Endodermal cell (in vitro differentiated cells): ENCODE measurements at regions not wholly inside any gene's neighbourhood (a gene's known extent, or its start where the extent isn't known, plus 50 kb on each side); places are given as distances from the start of the nearest gene placed in this dataset.

Source experiments
- DNase-seq: peaks from one replicate; pipeline ENCODE4 v3.0.0-alpha.2; 2017
- H3K27ac ChIP-seq: 2 replicates; pipeline ENCODE4 v1.5.1; 2013; ENCODE audit warnings: mild to moderate bottlenecking, low read depth, low read length, moderate library complexity
- H3K27me3 ChIP-seq: 2 replicates; pipeline ENCODE4 v1.6.1; 2013; ENCODE audit warnings: mild to moderate bottlenecking, low read length, moderate library complexity; ENCODE audit not compliant: insufficient read depth, control insufficient read depth, poor library complexity, severe bottlenecking
- H3K36me3 ChIP-seq: 2 replicates; pipeline ENCODE4 v1.7.0; 2013; ENCODE audit warnings: mild to moderate bottlenecking, low read length, moderate library complexity; ENCODE audit not compliant: control insufficient read depth, insufficient read depth
- H3K4me1 ChIP-seq: one replicate; pipeline ENCODE4 v1.7.0; 2013; ENCODE audit warnings: low read length; ENCODE audit not compliant: control insufficient read depth, insufficient read depth
- H3K4me3 ChIP-seq: 2 replicates; pipeline ENCODE4 v1.5.1; 2013; ENCODE audit warnings: mild to moderate bottlenecking, low read length, moderate library complexity
- H3K9ac ChIP-seq: 2 replicates; pipeline ENCODE4 v1.6.1; 2013; ENCODE audit warnings: mild to moderate bottlenecking, low read length, moderate library complexity; ENCODE audit not compliant: poor library complexity, severe bottlenecking; ENCODE audit errors: extremely low read depth
- H3K9me3 ChIP-seq: 2 replicates; pipeline ENCODE4 v1.6.1; 2013; ENCODE audit warnings: mild to moderate bottlenecking, low read length, moderate library complexity; ENCODE audit not compliant: control insufficient read depth
- H3K27ac Mint-ChIP-seq: 2 replicates; pipeline ENCODE4 v1.8.0; 2020; ENCODE audit warnings: mixed read lengths
- H3K27me3 Mint-ChIP-seq: 2 replicates; pipeline ENCODE4 v1.8.0; 2021; ENCODE audit warnings: mild to moderate bottlenecking, mixed read lengths; ENCODE audit not compliant: insufficient read depth
- H3K36me3 Mint-ChIP-seq: 2 replicates; pipeline ENCODE4 v1.8.0; 2020; ENCODE audit warnings: low read depth, mixed read lengths
- H3K4me1 Mint-ChIP-seq: 2 replicates; pipeline ENCODE4 v1.8.0; 2020; ENCODE audit warnings: mixed read lengths
- H3K4me3 Mint-ChIP-seq: 2 replicates; pipeline ENCODE4 v1.8.0; 2020; ENCODE audit warnings: mild to moderate bottlenecking, moderate library complexity, mixed read lengths
- H3K9me3 Mint-ChIP-seq: 2 replicates; pipeline ENCODE4 v1.8.0; 2020; ENCODE audit warnings: mild to moderate bottlenecking, mixed read lengths
- WGBS, 2 experiments: methylation state at CpG; one replicate each; pipeline versions ENCODE4 v1.1.5 to v1.1.7; 2013; ENCODE audit warnings: missing lambda C conversion rate in 2 of 2, mixed read lengths in 1 of 2; ENCODE audit not compliant: insufficient coverage in 1 of 2, insufficient read length in 1 of 2; 5-methylcytosine and 5-hydroxymethylcytosine counted together
- TF ChIP-seq, protein P1 (sequence below): fragments of 200-600 bp; sonication (generic); conservative IDR thresholded peaks from 2 replicates; pipeline ENCODE4 v1.5.0; 2021; ENCODE audit warnings: antibody characterized with exemption, mild to moderate bottlenecking

DNA sequence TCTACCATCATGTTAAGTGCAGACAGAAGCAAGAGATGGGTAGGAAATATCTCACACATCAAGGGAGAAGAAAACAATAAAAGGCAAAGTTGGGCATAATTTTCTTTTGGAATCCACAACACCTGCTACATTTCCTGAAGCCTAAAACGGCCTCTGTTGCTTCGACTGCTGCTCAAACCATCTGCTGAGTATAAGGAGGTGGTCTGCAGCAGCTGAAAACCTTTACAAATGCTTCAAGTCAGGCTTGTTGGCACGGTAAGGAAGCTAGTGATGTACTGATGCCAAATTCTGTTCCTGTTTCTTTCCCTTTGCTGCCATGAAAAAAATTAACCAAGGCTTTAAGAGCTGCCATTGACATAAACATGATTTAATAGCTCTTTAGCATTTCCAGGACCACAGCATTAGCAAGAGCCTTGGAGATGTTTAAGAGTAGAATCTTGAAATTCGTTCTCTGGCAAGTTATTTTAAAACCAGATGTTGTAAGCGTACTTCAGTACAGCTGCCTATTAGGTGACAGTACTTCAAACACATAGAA is 75.6 kb downstream of the DMRTA1 start:
- no peaks in the 10 kb centered on the region for H3K9me3 ChIP-seq
- no peak overlapping the region for H3K4me3 ChIP-seq
- Mint-ChIP-seq H3K36me3 (no peaks in the 10 kb centered on the region), H3K27me3 (no peaks in the 10 kb centered on the region), H3K4me3 (no peak overlapping the region), H3K4me1 (peaks cover 3% of the 10 kb centered on the region), H3K27ac (no peak overlapping the region), H3K9me3 (no peaks in the 10 kb centered on the region)
- H3K27ac ChIP-seq, result no peak overlapping the region
- peaks cover under 1% of the 10 kb centered on the region for H3K4me1 ChIP-seq
- no peak for DNase-seq
- 89 to 91% methylated on average over 5 of the region's 5 CpGs for WGBS, 2 experiments
- no peaks in the 10 kb centered on the region for H3K36me3 ChIP-seq
- H3K27me3 ChIP-seq, result no peaks in the 10 kb centered on the region
- TF ChIP-seq, protein P1, sequence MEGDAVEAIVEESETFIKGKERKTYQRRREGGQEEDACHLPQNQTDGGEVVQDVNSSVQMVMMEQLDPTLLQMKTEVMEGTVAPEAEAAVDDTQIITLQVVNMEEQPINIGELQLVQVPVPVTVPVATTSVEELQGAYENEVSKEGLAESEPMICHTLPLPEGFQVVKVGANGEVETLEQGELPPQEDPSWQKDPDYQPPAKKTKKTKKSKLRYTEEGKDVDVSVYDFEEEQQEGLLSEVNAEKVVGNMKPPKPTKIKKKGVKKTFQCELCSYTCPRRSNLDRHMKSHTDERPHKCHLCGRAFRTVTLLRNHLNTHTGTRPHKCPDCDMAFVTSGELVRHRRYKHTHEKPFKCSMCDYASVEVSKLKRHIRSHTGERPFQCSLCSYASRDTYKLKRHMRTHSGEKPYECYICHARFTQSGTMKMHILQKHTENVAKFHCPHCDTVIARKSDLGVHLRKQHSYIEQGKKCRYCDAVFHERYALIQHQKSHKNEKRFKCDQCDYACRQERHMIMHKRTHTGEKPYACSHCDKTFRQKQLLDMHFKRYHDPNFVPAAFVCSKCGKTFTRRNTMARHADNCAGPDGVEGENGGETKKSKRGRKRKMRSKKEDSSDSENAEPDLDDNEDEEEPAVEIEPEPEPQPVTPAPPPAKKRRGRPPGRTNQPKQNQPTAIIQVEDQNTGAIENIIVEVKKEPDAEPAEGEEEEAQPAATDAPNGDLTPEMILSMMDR, result no peak
- H3K9ac ChIP-seq, result no peak overlapping the region

DNA sequence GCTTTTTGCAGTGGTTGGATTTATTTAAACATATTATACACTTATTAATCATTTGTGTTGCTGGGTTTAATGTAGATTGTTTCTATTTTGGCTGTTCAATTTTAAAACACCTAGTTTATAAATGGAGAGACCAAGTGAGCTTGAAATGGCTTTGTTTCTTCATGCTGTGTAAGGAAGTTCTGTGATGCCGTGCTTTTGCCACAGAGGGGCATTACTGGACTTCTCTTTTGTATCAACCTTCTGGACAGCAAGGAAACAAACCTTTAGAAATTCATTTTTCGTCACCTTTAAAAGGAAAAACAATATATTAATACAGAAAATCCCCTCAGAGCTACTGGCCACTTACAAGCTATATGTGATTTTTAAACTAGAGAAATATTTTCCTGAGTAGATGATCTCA is 81.9 kb downstream of the DMRTA1 start:
- Mint-ChIP-seq H3K9me3 (no peaks in the 10 kb centered on the region), H3K27ac (no peak overlapping the region), H3K4me3 (no peak overlapping the region), H3K36me3 (no peaks in the 10 kb centered on the region), H3K4me1 (peaks cover 26% of the 10 kb centered on the region), H3K27me3 (no peaks in the 10 kb centered on the region)
- no peaks in the 10 kb centered on the region for H3K9me3 ChIP-seq
- H3K27ac ChIP-seq, result no peak overlapping the region
- H3K9ac ChIP-seq, result no peak overlapping the region
- H3K4me1 ChIP-seq, result peaks cover 3% of the 10 kb centered on the region
- 59% methylated on average over 2 of the region's 2 CpGs; no CpG with 5 or more reads in 1 of the 2 experiments for WGBS, 2 experiments
- H3K4me3 ChIP-seq, result no peak overlapping the region
- DNase-seq, result no peak
- H3K36me3 ChIP-seq, result no peaks in the 10 kb centered on the region
- TF ChIP-seq, protein P1, result peak; percentile 75
- H3K27me3 ChIP-seq, result no peaks in the 10 kb centered on the region

DNA sequence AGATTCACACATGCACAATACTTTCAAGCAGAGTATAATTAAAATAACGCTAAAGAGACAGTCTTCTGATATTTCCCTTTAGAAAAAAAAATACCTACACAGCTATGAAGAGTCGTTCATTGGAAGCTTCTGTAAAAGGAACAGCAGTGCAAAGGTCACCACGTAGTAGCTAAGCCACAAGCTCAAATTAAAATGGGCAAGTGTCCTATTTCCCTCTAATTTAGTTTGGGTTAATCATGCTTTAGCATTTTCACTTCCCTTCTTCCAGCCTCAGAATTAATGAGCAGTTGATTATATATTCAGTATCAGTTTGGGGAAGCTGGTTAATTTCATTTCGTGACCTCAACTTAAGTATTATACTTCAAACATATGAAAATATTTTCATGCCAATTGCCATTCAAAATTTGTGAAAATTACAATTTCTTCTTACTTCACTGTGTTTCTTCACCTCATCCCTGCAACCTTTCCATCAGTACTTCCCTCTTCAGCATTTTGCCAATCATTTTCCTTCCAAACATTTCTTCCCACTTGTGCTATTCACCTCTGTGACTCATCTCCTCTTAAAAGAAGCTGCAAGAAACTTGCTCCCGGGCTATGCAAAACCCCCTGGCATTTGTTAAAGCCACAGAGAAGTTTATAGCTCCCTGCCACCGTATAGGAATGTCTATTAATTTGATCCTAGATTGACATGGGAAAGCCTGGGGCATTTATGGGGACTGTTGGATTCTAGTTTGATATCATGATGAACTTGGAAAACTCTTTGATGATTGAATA is 83.0 kb downstream of the DMRTA1 start:
- Mint-ChIP-seq H3K27ac (peak overlapping the region; percentile 49), H3K36me3 (no peaks in the 10 kb centered on the region), H3K27me3 (no peaks in the 10 kb centered on the region), H3K9me3 (peaks cover 6% of the 10 kb centered on the region), H3K4me1 (peaks cover 26% of the 10 kb centered on the region), H3K4me3 (no peak overlapping the region)
- H3K4me1 ChIP-seq, result peaks cover 3% of the 10 kb centered on the region
- TF ChIP-seq, protein P1, result no peak
- no peak overlapping the region for H3K27ac ChIP-seq
- H3K36me3 ChIP-seq, result no peaks in the 10 kb centered on the region
- no peak overlapping the region for H3K9ac ChIP-seq
- no peak overlapping the region for H3K4me3 ChIP-seq
- WGBS, 2 experiments, result 71 to 81% methylated on average over 2 to 6 of the region's 6 CpGs
- H3K27me3 ChIP-seq, result no peaks in the 10 kb centered on the region
- no peak for DNase-seq
- H3K9me3 ChIP-seq, result peaks cover 2% of the 10 kb centered on the region
